Uterus (tissue), 2 donors: ENCODE measurements at regions not wholly inside any gene's neighbourhood (a gene's known extent, or its start where the extent isn't known, plus 50 kb on each side); places are given as distances from the start of the nearest gene placed in this dataset.

ENCODE experiments used
- POLR2A ChIP-seq, 2 donors: fragments of 450-650 bp; IDR thresholded peaks; one replicate each; pipeline ENCODE4 v1.6.1; 2016; ENCODE audit warnings: antibody characterized with exemption in 2 of 2, mild to moderate bottlenecking in 1 of 2, moderate library complexity in 1 of 2
- TF ChIP-seq, protein P1 (sequence below), 4 experiments: fragments of 200-600 bp in 2 of 4; fragments of 450-650 bp in 2 of 4; sonication (generic) in 2 of 4; IDR thresholded peaks; one replicate each; pipeline ENCODE4 v1.5.1; 2016 to 2019; ENCODE audit warnings: antibody characterized with exemption in 4 of 4, mild to moderate bottlenecking in 2 of 4, moderate library complexity in 1 of 4

DNA sequence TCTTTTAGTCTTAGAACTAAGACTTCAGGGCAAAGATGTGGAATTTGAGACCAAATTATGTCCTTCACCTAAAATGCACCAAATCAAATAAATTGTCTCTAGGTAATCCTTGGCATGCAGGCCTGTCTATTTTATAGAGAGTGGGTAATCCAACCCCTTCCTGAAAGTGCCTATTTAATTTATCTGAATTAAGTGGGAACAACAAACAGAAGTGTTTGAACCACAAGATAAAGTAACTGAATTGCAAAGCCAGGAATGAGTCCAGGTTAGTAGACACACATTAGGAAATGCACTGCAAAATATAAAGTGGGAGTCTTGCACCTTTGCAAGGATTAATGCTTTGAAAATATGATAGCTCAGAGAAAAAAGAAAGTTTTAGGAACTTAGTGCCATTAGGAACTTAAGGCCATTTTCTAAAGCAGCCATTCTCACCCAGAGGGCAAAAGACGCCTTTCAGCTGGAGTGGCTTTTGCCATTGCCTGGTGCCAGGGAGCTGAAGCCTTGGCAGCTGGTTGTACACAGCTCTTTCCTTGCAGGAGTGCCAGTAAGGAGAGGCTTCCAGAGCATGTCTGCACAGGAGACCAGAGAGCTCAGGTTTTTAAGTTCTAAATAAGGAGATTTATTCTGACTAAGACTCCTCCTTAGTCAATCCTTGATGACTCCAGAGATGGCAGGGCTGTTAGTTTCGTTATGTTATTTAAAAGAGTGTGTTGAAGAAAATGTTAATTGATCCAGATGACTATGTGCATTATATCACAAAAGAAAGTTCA lies 151.7 kb upstream of the ELL2 start:
- TF ChIP-seq, protein P1, sequence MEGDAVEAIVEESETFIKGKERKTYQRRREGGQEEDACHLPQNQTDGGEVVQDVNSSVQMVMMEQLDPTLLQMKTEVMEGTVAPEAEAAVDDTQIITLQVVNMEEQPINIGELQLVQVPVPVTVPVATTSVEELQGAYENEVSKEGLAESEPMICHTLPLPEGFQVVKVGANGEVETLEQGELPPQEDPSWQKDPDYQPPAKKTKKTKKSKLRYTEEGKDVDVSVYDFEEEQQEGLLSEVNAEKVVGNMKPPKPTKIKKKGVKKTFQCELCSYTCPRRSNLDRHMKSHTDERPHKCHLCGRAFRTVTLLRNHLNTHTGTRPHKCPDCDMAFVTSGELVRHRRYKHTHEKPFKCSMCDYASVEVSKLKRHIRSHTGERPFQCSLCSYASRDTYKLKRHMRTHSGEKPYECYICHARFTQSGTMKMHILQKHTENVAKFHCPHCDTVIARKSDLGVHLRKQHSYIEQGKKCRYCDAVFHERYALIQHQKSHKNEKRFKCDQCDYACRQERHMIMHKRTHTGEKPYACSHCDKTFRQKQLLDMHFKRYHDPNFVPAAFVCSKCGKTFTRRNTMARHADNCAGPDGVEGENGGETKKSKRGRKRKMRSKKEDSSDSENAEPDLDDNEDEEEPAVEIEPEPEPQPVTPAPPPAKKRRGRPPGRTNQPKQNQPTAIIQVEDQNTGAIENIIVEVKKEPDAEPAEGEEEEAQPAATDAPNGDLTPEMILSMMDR (IDR thresholded peaks at IDR 0.05) = no peak
- TF ChIP-seq POLR2A (IDR thresholded peaks at IDR 0.05) = no peak
